SK-N-SH (cell line): ENCODE measurements at regions not wholly inside any gene's neighbourhood (a gene's known extent, or its start where the extent isn't known, plus 50 kb on each side); places are given as distances from the start of the nearest gene placed in this dataset.

ENCODE experiments used
- CTCF ChIA-PET: fragments of 300-600, 350-600 bp; formaldehyde crosslinking; extraction: SDS; loops from one replicate; lab custom pipeline; 2021; lab: Yijun Ruan, JAX
- POLR2A ChIA-PET: fragments of 350-600 bp; sonication (Branson Sonifier 250); formaldehyde crosslinking; extraction: SDS; loops from one replicate; lab custom pipeline; 2020; ENCODE audit warnings: antibody characterized with exemption, inconsistent platforms; lab: Yijun Ruan, JAX
- DNase-seq: peaks from one replicate; pipeline ENCODE4 v3.0.0; 2012
- H2AFZ ChIP-seq: fragments of 200-600 bp; sonication (generic); 2 replicates; pipeline ENCODE4 v1.8.1; 2016; ENCODE audit warnings: antibody characterized with exemption, mild to moderate bottlenecking, low read depth
- H3F3A ChIP-seq: fragments of 200-600 bp; sonication (generic); replicated peaks from 2 replicates; pipeline ENCODE3; 2016; ENCODE audit warnings: antibody characterized with exemption, mild to moderate bottlenecking; ENCODE audit not compliant: insufficient read depth
- H3K27ac ChIP-seq, 2 experiments: fragments of 200-500 bp in 1 of 2; fragments of 200-600 bp in 1 of 2; sonication (Bioruptor generic) in 1 of 2; sonication (generic), shearing (Covaris generic) in 1 of 2; 2 replicates each; pipeline versions ENCODE4 v1.5.1 to v1.6.1; 2014 to 2016; ENCODE audit warnings: low read depth in 2 of 2, inconsistent platforms in 1 of 2, low read length in 1 of 2, mild to moderate bottlenecking in 1 of 2, mixed read lengths in 1 of 2
- H3K27me3 ChIP-seq: fragments of 200-600 bp; sonication (generic), shearing (Covaris generic); 2 replicates; pipeline ENCODE4 v1.6.1; 2016; ENCODE audit warnings: mixed run types; ENCODE audit not compliant: insufficient read depth
- H3K36me3 ChIP-seq, 2 experiments: fragments of 200-500 bp in 1 of 2; fragments of 200-600 bp in 1 of 2; sonication (Bioruptor generic) in 1 of 2; sonication (generic) in 1 of 2; replicated peaks in 1 of 2; 2 replicates each; pipeline versions ENCODE3 to v1.5.1; 2014 to 2016; ENCODE audit warnings: low read length in 1 of 2, mild to moderate bottlenecking in 1 of 2; ENCODE audit not compliant: insufficient read depth in 2 of 2, control insufficient read depth in 1 of 2
- H3K4me1 ChIP-seq, 2 experiments: fragments of 200-500 bp in 1 of 2; fragments of 200-600 bp in 1 of 2; sonication (Bioruptor generic) in 1 of 2; sonication (generic), shearing (Covaris generic) in 1 of 2; 2 replicates each; pipeline versions ENCODE4 v1.5.1 to v1.6.1; 2014 to 2016; ENCODE audit warnings: low read depth in 1 of 2, low read length in 1 of 2, mixed run types in 1 of 2; ENCODE audit not compliant: insufficient read depth in 2 of 2, control insufficient read depth in 1 of 2
- H3K4me2 ChIP-seq: fragments of 200-600 bp; sonication (generic), shearing (Covaris generic); 2 replicates; pipeline ENCODE4 v1.6.1; 2017; ENCODE audit warnings: mixed run types
- H3K4me3 ChIP-seq, 2 experiments: fragments of 200-500 bp in 1 of 2; fragments of 200-600 bp in 1 of 2; sonication (Bioruptor generic) in 1 of 2; sonication (generic), shearing (Covaris generic) in 1 of 2; 2 replicates each; pipeline versions ENCODE4 v1.5.1 to v1.8.1; 2014 to 2016; ENCODE audit warnings: low read depth in 2 of 2, inconsistent platforms in 1 of 2, low read length in 1 of 2, mild to moderate bottlenecking in 1 of 2, mixed read lengths in 1 of 2, moderate library complexity in 1 of 2
- H3K79me2 ChIP-seq: fragments of 200-600 bp; sonication (generic); 2 replicates; pipeline ENCODE4 v1.8.1; 2017; ENCODE audit warnings: mild to moderate bottlenecking; ENCODE audit not compliant: insufficient read depth
- H3K9ac ChIP-seq: fragments of 200-600 bp; sonication (generic); 2 replicates; pipeline ENCODE4 v1.6.1; 2017; ENCODE audit warnings: mixed run types
- H3K9me2 ChIP-seq: fragments of 200-600 bp; sonication (generic); 2 replicates; pipeline ENCODE4 v1.6.1; 2017; ENCODE audit warnings: mixed run types
- H3K9me3 ChIP-seq: fragments of 200-600 bp; sonication (generic); 2 replicates; pipeline ENCODE4 v1.6.1; 2017; ENCODE audit warnings: mixed run types, mild to moderate bottlenecking, moderate library complexity
- H4K20me1 ChIP-seq: fragments of 200-600 bp; sonication (generic); 2 replicates; pipeline ENCODE4 v1.6.1; 2017; ENCODE audit warnings: mild to moderate bottlenecking, mixed run types; ENCODE audit not compliant: insufficient read depth
- CHD2 ChIP-seq: fragments of 150-350 bp; IDR thresholded peaks from 2 replicates; pipeline ENCODE4 v1.6.1; 2018; ENCODE audit warnings: low read length; ENCODE audit not compliant: partially characterized antibody
- CTCF ChIP-seq: fragments of 200-600 bp; sonication (generic); IDR thresholded peaks from 2 replicates; pipeline ENCODE4 v1.6.1; 2017; ENCODE audit warnings: antibody characterized with exemption, mild to moderate bottlenecking, moderate library complexity
- EP300 ChIP-seq, 2 experiments: IDR thresholded peaks; 2 replicates each; pipeline versions ENCODE4 v1.4.0 to v1.6.1; 2012; ENCODE audit warnings: borderline replicate concordance in 1 of 2, low read depth in 1 of 2, low read length in 1 of 2
- EZH2phosphoT487 ChIP-seq: fragments of 200-600 bp; sonication (generic); IDR thresholded peaks from 2 replicates; pipeline ENCODE4 v1.6.1; 2017; ENCODE audit warnings: low read depth, mixed run types, mild to moderate bottlenecking, antibody characterized with exemption, moderate library complexity, borderline replicate concordance
- FOSL2 ChIP-seq: IDR thresholded peaks from 2 replicates; pipeline ENCODE4 v1.4.0; 2012; ENCODE audit warnings: low read depth, mild to moderate bottlenecking, moderate library complexity, borderline replicate concordance
- GABPA ChIP-seq: IDR thresholded peaks from 2 replicates; pipeline ENCODE4 v1.4.0; 2012; ENCODE audit warnings: low read depth, mild to moderate bottlenecking
- IRF3 ChIP-seq: fragments of 150-350 bp; IDR thresholded peaks from 2 replicates; pipeline ENCODE4 v1.6.1; 2016; ENCODE audit warnings: mild to moderate bottlenecking, low read depth, low read length
- JUND ChIP-seq: IDR thresholded peaks from 2 replicates; pipeline ENCODE4 v1.4.0; 2012
- MEF2A ChIP-seq: IDR thresholded peaks from 2 replicates; pipeline ENCODE4 v1.4.0; 2012; ENCODE audit warnings: low read depth, borderline replicate concordance
- MXI1 ChIP-seq: IDR thresholded peaks from 2 replicates; pipeline ENCODE4 v1.6.1; 2012; ENCODE audit warnings: mild to moderate bottlenecking, low read depth, low read length, improper control_type of control experiment
- PBX3 ChIP-seq: IDR thresholded peaks from 2 replicates; pipeline ENCODE4; 2012
- RAD21 ChIP-seq: IDR thresholded peaks from 2 replicates; pipeline ENCODE4 v1.6.1; 2012; ENCODE audit warnings: mild to moderate bottlenecking, low read length
- RCOR1 ChIP-seq: fragments of 150-350 bp; IDR thresholded peaks from 2 replicates; pipeline ENCODE4 v1.6.1; 2017; ENCODE audit warnings: antibody characterized with exemption, low read length
- REST ChIP-seq: IDR thresholded peaks from 2 replicates; pipeline ENCODE4 v1.6.1; 2012; ENCODE audit warnings: mild to moderate bottlenecking, low read depth, low read length, moderate library complexity
- RXRA ChIP-seq: IDR thresholded peaks from 2 replicates; pipeline ENCODE4 v1.4.0; 2012; ENCODE audit warnings: low read depth, mild to moderate bottlenecking, borderline replicate concordance
- SIN3A ChIP-seq: IDR thresholded peaks from 2 replicates; pipeline ENCODE4 v1.6.1; 2012; ENCODE audit warnings: low read depth, mild to moderate bottlenecking, low read length, moderate library complexity, borderline replicate concordance
- SMC3 ChIP-seq: IDR thresholded peaks from 2 replicates; pipeline ENCODE4 v1.6.1; 2012; ENCODE audit warnings: low read depth, low read length, improper control_type of control experiment
- TCF12 ChIP-seq: IDR thresholded peaks from 2 replicates; pipeline ENCODE4 v1.4.0; 2012
- TEAD4 ChIP-seq: IDR thresholded peaks from 2 replicates; pipeline ENCODE4 v1.4.0; 2012; ENCODE audit warnings: mild to moderate bottlenecking, borderline replicate concordance; ENCODE audit not compliant: insufficient read depth
- ZBTB33 ChIP-seq: IDR thresholded peaks from 2 replicates; pipeline ENCODE4 v1.4.0; 2012; ENCODE audit warnings: low read depth, borderline replicate concordance

GRCh38 chr5:36502608-36503007, 103.8 kb upstream of the SLC1A3 start (continued):
- TF ChIP-seq CTCF (no peak), MXI1 (no peak), SMC3 (no peak), FOSL2 (no peak), RAD21 (no peak), TCF12 (peak; percentile 87), IRF3 (no peak), ZBTB33 (peak; percentile 29; the same call in 1 of the 2 replicates), MEF2A (no peak), SIN3A (peak; percentile 26; the same call in 1 of the 2 replicates)

- no peaks in the 10 kb centered on the region; a peak in 1 of 4 replicates for H3K4me1 ChIP-seq
- H3K4me2 ChIP-seq: no peak overlapping the region
- no peak overlapping the region for H3K4me3 ChIP-seq
- ChIA-PET POLR2A (no interaction called here), CTCF (interaction anchor here (0.8 to 6.4 kb wide), 8 partner anchors 13 to 426 kb away, joined by 3 to 73 read pairs (median 4); no protein-coding TSS in a partner anchor)
- H3K79me2 ChIP-seq: no peaks in the 10 kb centered on the region
- no peak for DNase-seq
- no peaks in the 10 kb centered on the region for H3F3A ChIP-seq
- H3K9me2 ChIP-seq: no peaks in the 10 kb centered on the region
- H3K27me3 ChIP-seq: peaks cover 15% of the 10 kb centered on the region; the same call in 1 of the 2 replicates
- H4K20me1 ChIP-seq: no peaks in the 10 kb centered on the region
- H3K9ac ChIP-seq: no peak overlapping the region
- no peaks in the 10 kb centered on the region for H3K36me3 ChIP-seq
- H2AFZ ChIP-seq: no peak overlapping the region
- no peaks in the 10 kb centered on the region for H3K9me3 ChIP-seq
- H3K27ac ChIP-seq: no peak overlapping the region
- TF ChIP-seq EZH2phosphoT487 (no peak), EP300 (IDR thresholded peaks at IDR 0.05; ENCODE audit: borderline replicate concordance in 1 of 2, low read depth in 1 of 2, low read length in 1 of 2) (no peak), TCF12 (no peak), IRF3 (no peak), RAD21 (no peak), TEAD4 (no peak), RCOR1 (no peak), FOSL2 (no peak), PBX3 (no peak), JUND (no peak), MEF2A (no peak), RXRA (no peak), CHD2 (no peak), GABPA (no peak), REST (no peak)
These were observed 101.4 kb upstream of the SLC1A3 start for GRCh38 chr5:36505021-36505420.
